ENCODE measurements at regions not wholly inside any gene's neighbourhood (a gene's known extent, or its start where the extent isn't known, plus 50 kb on each side); places are given as distances from the start of the nearest gene placed in this dataset.

GRCh38 chr1:87728169-87728568, 399.5 kb downstream of the LMO4 start:
- ATAC-seq (no peak), DNase-seq (no peak)
- H3K4me3 Mint-ChIP-seq, result no peak overlapping the region
- H3K36me3 Mint-ChIP-seq (ENCODE audit: low read depth), result no peaks in the 10 kb centered on the region
- no peaks in the 10 kb centered on the region for H3K9me3 Mint-ChIP-seq
- H3K4me1 Mint-ChIP-seq, result no peaks in the 10 kb centered on the region
- H3K27ac Mint-ChIP-seq, result no peak overlapping the region
- peaks cover 2% of the 10 kb centered on the region for H3K27me3 Mint-ChIP-seq

- H3K27me3 Mint-ChIP-seq, result no peaks in the 10 kb centered on the region
- H3K36me3 Mint-ChIP-seq (ENCODE audit: low read depth), result no peaks in the 10 kb centered on the region
- H3K4me3 Mint-ChIP-seq, result no peak overlapping the region
- no peak for ATAC-seq
- no peaks in the 10 kb centered on the region for H3K4me1 Mint-ChIP-seq
- no peaks in the 10 kb centered on the region for H3K9me3 Mint-ChIP-seq
- no peak for DNase-seq
- H3K27ac Mint-ChIP-seq, result no peak overlapping the region
These were observed 401.9 kb downstream of the LMO4 start for GRCh38 chr1:87730274-87731216.

DNA sequence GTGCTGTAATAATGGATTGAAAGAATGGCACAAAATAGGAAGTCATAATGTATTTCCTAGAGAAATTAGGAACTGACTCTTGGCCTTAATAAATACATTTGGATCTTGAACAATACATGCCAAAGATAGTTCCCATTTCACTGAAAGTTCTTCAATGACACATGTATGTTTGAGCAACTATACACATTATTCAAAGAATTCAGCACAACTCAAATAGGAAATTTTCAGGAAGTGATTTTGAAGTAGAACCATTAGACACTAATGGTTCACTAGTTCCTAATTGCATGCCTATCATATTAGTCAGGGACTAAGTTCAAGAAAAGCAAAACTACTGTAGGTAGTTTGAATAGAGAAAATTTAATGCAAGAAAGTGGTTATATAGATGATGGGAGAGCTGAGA, 404.7 kb downstream of the LMO4 start:
- no peak for ATAC-seq
- Mint-ChIP-seq H3K27me3 (peaks cover 1% of the 10 kb centered on the region), H3K27ac (no peak overlapping the region), H3K4me1 (no peaks in the 10 kb centered on the region), H3K36me3 (ENCODE audit: low read depth) (no peaks in the 10 kb centered on the region), H3K4me3 (no peak overlapping the region), H3K9me3 (no peaks in the 10 kb centered on the region)
- DNase-seq, result no peak

DNA sequence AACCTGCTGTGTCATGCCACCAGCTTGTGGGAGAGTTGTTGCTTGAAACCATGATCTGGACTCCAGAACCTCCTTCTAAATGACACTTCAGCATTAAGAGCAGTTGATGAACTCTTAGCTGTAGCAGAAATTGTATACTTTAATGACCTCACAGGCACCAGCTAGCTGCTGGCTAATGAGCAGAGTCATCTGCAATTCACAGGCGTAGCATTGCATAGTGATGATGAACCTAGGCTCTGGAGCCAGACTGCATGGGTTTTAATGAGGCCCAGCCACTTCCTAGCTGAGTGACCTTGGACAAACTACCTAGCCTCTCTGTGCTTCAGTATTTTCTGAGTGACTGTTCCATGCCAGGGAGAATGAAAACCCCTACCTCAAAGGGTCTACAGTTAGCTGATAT, 407.1 kb downstream of the LMO4 start:
- Mint-ChIP-seq H3K4me1 (no peaks in the 10 kb centered on the region), H3K36me3 (ENCODE audit: low read depth) (no peaks in the 10 kb centered on the region), H3K27ac (no peak overlapping the region), H3K4me3 (no peak overlapping the region), H3K27me3 (peaks cover 1% of the 10 kb centered on the region), H3K9me3 (no peaks in the 10 kb centered on the region)
- ATAC-seq (no peak), DNase-seq (no peak)

DNA sequence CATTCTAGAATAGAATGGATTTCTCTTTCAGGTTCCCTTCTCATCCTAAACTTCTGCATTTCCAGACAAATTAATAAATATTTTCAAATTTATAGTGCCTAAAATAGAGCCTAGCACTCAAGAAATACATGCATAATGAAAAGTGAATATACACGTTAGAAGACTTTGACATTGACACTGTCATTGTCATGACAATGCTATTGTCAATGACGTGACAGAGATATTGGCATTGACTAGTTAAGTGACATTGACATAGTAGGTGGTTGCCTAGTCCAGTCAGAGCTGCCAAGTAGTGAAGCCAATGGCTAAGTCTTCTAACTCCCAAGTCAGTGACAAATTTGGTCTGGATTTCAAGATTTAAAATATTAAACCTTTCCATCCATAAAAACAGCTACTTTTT, 410.5 kb downstream of the LMO4 start:
- no peaks in the 10 kb centered on the region for H3K36me3 Mint-ChIP-seq (ENCODE audit: low read depth)
- H3K9me3 Mint-ChIP-seq, result no peaks in the 10 kb centered on the region
- H3K4me1 Mint-ChIP-seq, result no peaks in the 10 kb centered on the region
- ATAC-seq (no peak), DNase-seq (no peak)
- no peak overlapping the region for H3K4me3 Mint-ChIP-seq
- no peak overlapping the region for H3K27ac Mint-ChIP-seq
- peaks cover 3% of the 10 kb centered on the region for H3K27me3 Mint-ChIP-seq

GRCh38 chr1:87739704-87740103, 411.0 kb downstream of the LMO4 start:
- Mint-ChIP-seq H3K4me1 (no peaks in the 10 kb centered on the region), H3K36me3 (ENCODE audit: low read depth) (no peaks in the 10 kb centered on the region), H3K27me3 (peaks cover 3% of the 10 kb centered on the region), H3K4me3 (no peak overlapping the region), H3K9me3 (no peaks in the 10 kb centered on the region), H3K27ac (no peak overlapping the region)
- no peak for DNase-seq
- no peak for ATAC-seq

DNA sequence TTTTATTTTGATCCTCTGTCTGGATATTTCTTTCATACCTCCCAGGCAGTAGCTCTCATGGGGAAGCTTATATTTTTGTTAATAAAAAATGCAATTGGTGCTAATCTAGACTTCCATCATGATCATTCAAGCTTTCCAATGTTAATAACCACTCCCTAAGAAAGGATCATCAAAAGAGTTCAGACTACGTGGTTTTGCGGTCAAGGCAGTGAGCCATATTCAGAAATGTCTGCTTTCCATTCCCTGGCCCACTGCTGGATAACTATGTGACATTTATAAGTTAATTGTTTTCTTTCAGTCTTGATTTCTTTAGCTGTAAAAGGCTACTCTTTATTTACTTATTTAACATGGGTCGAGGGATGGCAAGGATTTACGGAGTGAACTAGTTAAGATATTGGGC, 414.6 kb downstream of the LMO4 start:
- Mint-ChIP-seq H3K27me3 (peaks cover 6% of the 10 kb centered on the region), H3K4me3 (no peak overlapping the region), H3K4me1 (no peaks in the 10 kb centered on the region), H3K36me3 (ENCODE audit: low read depth) (no peaks in the 10 kb centered on the region), H3K27ac (no peak overlapping the region), H3K9me3 (no peaks in the 10 kb centered on the region)
- ATAC-seq, result no peak
- DNase-seq, result no peak

GRCh38 chr1:87744056-87744455, 415.4 kb downstream of the LMO4 start:
- peaks cover 5% of the 10 kb centered on the region for H3K27me3 Mint-ChIP-seq
- no peak for ATAC-seq
- DNase-seq, result no peak
- no peak overlapping the region for H3K4me3 Mint-ChIP-seq
- no peaks in the 10 kb centered on the region for H3K9me3 Mint-ChIP-seq
- H3K27ac Mint-ChIP-seq, result no peak overlapping the region
- no peaks in the 10 kb centered on the region for H3K4me1 Mint-ChIP-seq
- H3K36me3 Mint-ChIP-seq (ENCODE audit: low read depth), result no peaks in the 10 kb centered on the region

- H3K4me3 Mint-ChIP-seq, result no peak overlapping the region
- DNase-seq, result no peak
- H3K27ac Mint-ChIP-seq, result no peak overlapping the region
- H3K36me3 Mint-ChIP-seq (ENCODE audit: low read depth), result no peaks in the 10 kb centered on the region
- peaks cover 5% of the 10 kb centered on the region for H3K27me3 Mint-ChIP-seq
- ATAC-seq, result no peak
- no peaks in the 10 kb centered on the region for H3K4me1 Mint-ChIP-seq
- H3K9me3 Mint-ChIP-seq, result no peaks in the 10 kb centered on the region
These were observed 416.1 kb downstream of the LMO4 start for GRCh38 chr1:87744763-87745162.

DNA sequence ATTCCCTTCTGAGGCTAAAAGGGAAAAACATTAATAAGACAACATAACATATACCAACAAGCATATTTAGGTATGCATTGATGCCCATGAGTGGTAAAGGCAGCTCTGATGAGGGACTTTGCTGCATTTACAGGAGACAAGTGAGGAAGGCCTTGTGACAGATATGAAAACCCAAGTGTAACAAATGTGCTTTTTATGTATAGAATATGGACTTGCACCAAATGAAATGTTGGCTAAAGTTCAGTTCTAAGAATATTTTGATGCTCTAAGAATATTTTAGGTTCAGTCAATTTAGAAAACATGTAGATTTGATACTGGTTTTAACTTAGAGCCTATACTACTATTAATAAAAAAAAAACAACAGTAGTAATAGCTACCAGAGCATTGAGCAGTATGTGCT, 424.7 kb downstream of the LMO4 start:
- Mint-ChIP-seq H3K9me3 (no peaks in the 10 kb centered on the region), H3K27me3 (peaks cover 4% of the 10 kb centered on the region), H3K27ac (no peak overlapping the region), H3K4me1 (no peaks in the 10 kb centered on the region), H3K4me3 (no peak overlapping the region), H3K36me3 (ENCODE audit: low read depth) (no peaks in the 10 kb centered on the region)
- ATAC-seq, result no peak
- no peak for DNase-seq

GRCh38 chr1:87754139-87754538, 425.5 kb downstream of the LMO4 start:
- H3K4me3 Mint-ChIP-seq, result no peak overlapping the region
- no peaks in the 10 kb centered on the region for H3K9me3 Mint-ChIP-seq
- H3K4me1 Mint-ChIP-seq, result no peaks in the 10 kb centered on the region
- H3K27ac Mint-ChIP-seq, result no peak overlapping the region
- H3K27me3 Mint-ChIP-seq, result peaks cover 4% of the 10 kb centered on the region
- ATAC-seq, result no peak
- DNase-seq, result no peak
- no peaks in the 10 kb centered on the region for H3K36me3 Mint-ChIP-seq (ENCODE audit: low read depth)

DNA sequence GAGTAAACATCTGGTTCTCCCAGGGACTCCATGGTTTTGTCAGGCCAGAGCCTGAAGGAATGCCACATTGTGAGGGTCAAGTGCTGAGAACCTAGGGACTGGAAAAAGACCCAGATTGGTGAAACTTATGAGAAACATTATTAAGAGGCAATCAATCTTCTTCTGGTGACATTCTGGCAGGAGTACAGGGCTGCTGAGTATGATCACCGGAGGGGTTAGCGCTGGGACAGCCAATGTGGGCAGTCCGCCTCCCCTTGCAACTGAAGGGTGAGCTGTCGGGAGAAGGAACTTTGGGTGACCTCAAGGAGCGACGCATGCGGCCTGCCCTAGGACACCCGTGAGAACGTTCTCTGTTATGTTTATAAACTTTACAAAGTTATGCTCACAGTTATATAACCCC, 429.0 kb downstream of the LMO4 start:
- DNase-seq, result no peak
- H3K27ac Mint-ChIP-seq, result no peak overlapping the region
- ATAC-seq, result no peak
- no peaks in the 10 kb centered on the region for H3K4me1 Mint-ChIP-seq
- H3K27me3 Mint-ChIP-seq, result peaks cover 2% of the 10 kb centered on the region
- no peaks in the 10 kb centered on the region for H3K9me3 Mint-ChIP-seq
- no peak overlapping the region for H3K4me3 Mint-ChIP-seq
- H3K36me3 Mint-ChIP-seq (ENCODE audit: low read depth), result no peaks in the 10 kb centered on the region

GRCh38 chr1:87759421-87760087, 430.9 kb downstream of the LMO4 start:
- Mint-ChIP-seq H3K4me3 (no peak overlapping the region), H3K36me3 (ENCODE audit: low read depth) (no peaks in the 10 kb centered on the region), H3K4me1 (peaks cover 3% of the 10 kb centered on the region), H3K27ac (no peak overlapping the region), H3K9me3 (no peaks in the 10 kb centered on the region), H3K27me3 (peaks cover 2% of the 10 kb centered on the region)
- ATAC-seq (no peak), DNase-seq (no peak)

GRCh38 chr1:87760155-87760554, 431.5 kb downstream of the LMO4 start:
- H3K27me3 Mint-ChIP-seq, result peaks cover 2% of the 10 kb centered on the region
- H3K27ac Mint-ChIP-seq, result no peak overlapping the region
- peaks cover 3% of the 10 kb centered on the region for H3K4me1 Mint-ChIP-seq
- H3K4me3 Mint-ChIP-seq, result no peak overlapping the region
- H3K36me3 Mint-ChIP-seq (ENCODE audit: low read depth), result no peaks in the 10 kb centered on the region
- ATAC-seq, result no peak
- DNase-seq, result no peak
- H3K9me3 Mint-ChIP-seq, result no peaks in the 10 kb centered on the region

- no peaks in the 10 kb centered on the region for H3K36me3 Mint-ChIP-seq (ENCODE audit: low read depth)
- no peaks in the 10 kb centered on the region for H3K9me3 Mint-ChIP-seq
- ATAC-seq (no peak), DNase-seq (no peak)
- H3K27ac Mint-ChIP-seq, result no peak overlapping the region
- H3K4me1 Mint-ChIP-seq, result peaks cover 3% of the 10 kb centered on the region
- peaks cover 2% of the 10 kb centered on the region for H3K27me3 Mint-ChIP-seq
- no peak overlapping the region for H3K4me3 Mint-ChIP-seq
These were observed 432.0 kb downstream of the LMO4 start for GRCh38 chr1:87760654-87761053.

All from activated naive CD8-positive, alpha-beta T cell treated with anti-CD3 and anti-CD28 coated beads, Interleukin-2, amount 50 U/mL, for 24 hours (primary cell).